ENCODE measurements at regions not wholly inside any gene's neighbourhood (a gene's known extent, or its start where the extent isn't known, plus 50 kb on each side); places are given as distances from the start of the nearest gene placed in this dataset.

DNA sequence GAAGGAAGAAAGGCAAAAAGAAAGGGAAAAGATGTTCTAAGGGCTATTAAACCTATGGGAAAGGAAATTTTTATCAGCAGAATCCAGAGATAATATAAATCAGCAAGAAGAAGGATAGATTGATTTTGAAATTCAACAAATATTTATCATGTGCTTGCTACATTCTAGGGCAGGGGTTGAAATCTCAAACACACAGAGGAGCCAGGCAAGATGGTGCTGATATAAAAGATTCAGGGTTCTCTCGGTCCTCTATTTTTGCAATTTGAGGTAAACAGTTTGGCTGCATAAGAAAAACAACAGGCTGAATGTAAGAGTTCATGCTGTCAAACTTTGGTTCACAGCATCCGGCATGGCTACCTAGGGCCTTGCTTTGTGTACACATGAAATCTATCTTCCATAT is 109.6 kb upstream of the BMP2 start:
- no peak for DNase-seq

GRCh38 chr20:6657111-6657510 is 110.4 kb upstream of the BMP2 start:
- no peak for DNase-seq

- DNase-seq, result peak; percentile 1
These were observed 112.8 kb upstream of the BMP2 start for GRCh38 chr20:6654513-6655252.

DNA sequence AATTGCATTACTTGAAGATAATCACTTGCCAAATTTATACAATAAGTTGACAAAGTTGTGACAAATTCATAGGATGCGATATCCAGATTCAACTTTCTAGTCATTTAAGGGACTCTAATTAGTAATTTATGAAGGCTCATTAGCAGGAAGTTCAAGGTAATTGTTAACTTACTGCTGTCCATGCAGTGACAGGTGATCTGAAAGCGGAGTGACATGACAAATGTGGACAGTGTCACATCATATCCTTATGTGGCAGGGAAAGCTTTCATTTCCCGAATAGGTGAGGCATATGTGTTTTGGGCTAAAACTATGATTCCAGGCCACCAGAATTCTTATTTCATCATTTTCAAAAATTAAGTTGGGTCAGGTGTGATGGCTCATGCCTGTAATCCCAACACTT is 115.9 kb upstream of the BMP2 start:
- no peak for DNase-seq

GRCh38 chr20:6651016-6651415 is 116.5 kb upstream of the BMP2 start:
- DNase-seq, result no peak

- no peak for DNase-seq
These were observed 121.4 kb upstream of the BMP2 start for GRCh38 chr20:6646021-6646636.

DNA sequence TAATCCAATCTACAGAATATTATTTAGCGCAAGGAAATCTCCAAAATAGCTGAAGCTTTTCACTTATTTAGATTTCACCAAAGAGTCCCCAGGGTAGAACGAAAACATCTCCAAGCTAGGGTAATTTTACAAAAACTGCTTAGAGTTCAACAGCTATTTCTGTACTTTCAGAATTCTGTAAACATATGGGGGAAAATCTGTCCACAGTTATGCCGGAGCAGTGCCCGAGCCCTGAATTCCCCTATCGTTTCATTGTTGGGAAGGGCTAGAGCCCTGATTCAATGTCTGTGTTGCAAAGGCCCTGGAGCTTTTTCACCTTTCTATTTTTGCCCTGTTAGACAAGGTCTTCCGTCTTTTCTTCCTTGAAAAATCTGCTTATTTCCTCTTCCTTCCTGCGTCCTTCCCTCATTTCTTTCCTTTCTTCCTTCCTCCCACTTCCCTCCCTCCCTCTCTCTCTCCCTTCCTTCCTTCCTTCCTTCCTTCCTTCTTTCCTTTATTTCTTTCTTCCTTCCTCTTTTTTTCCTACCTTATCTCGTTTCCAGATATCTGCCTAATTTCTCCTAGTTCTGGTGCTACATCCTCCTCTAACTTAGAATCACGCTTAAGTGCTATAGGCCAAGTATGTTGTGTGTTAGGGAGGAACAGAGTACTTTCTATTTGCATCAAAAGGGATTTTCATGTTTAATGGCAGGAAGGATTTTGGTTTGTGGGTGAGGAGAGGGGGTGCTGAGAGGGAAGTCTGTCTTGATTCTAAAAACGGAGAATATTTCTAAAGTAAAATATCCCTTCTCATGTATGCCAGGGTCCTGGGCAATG is 122.5 kb upstream of the BMP2 start:
- no peak for DNase-seq

- DNase-seq, result no peak
These were observed 126.5 kb upstream of the BMP2 start for GRCh38 chr20:6641012-6641411.

- DNase-seq, result no peak
These were observed 130.3 kb upstream of the BMP2 start for GRCh38 chr20:6637160-6637579.

GRCh38 chr20:6636209-6637159 is 131.0 kb upstream of the BMP2 start:
- DNase-seq, result peak; percentile 5

GRCh38 chr20:6635034-6635736 is 132.3 kb upstream of the BMP2 start:
- DNase-seq, result no peak

- DNase-seq, result no peak
These were observed 135.3 kb upstream of the BMP2 start for GRCh38 chr20:6632187-6632586.

GRCh38 chr20:6630514-6630913 is 137.0 kb upstream of the BMP2 start:
- DNase-seq, result no peak

GRCh38 chr20:6629564-6629963 is 137.9 kb upstream of the BMP2 start:
- no peak for DNase-seq

GRCh38 chr20:6626805-6627204 is 140.7 kb upstream of the BMP2 start:
- DNase-seq, result no peak

DNA sequence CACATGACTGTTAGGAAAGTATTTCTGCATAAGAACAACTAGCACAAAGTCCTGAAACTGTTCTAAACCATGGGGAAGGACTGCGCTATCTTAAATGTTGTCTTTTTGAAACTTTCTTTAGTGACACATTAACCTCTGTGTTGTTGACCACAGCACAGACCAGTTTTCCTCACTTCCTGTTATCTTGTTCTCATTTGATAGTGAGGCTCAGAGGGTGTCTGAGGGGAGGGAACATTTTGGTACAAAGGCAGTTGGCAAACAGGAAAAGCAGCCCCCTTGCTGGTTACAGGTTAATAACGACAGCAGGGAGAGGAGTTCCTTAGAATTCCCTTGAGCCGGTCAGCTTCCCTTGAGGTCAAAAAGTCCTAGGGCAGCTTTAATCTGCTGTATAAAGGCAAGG is 143.5 kb upstream of the BMP2 start:
- DNase-seq, result no peak

DNA sequence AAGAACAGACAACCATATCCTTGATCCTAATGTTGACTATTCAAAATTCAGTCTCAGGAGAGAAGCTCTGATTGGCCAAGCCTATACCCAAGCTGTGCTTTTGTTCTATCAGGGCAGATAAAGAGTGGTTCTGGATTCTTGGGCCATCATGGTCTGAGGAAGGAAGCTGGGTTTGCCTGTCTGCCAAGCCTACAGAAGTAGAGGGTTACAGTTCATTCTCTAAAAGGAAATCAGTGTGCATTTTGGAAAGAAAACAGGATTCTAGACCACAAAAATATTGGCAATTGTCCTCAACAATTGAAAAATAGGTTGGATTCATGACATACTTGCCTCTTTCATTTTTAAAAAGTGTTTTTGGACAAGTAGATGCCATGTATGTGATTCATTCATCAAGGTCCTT is 145.4 kb upstream of the BMP2 start:
- DNase-seq, result no peak

DNA sequence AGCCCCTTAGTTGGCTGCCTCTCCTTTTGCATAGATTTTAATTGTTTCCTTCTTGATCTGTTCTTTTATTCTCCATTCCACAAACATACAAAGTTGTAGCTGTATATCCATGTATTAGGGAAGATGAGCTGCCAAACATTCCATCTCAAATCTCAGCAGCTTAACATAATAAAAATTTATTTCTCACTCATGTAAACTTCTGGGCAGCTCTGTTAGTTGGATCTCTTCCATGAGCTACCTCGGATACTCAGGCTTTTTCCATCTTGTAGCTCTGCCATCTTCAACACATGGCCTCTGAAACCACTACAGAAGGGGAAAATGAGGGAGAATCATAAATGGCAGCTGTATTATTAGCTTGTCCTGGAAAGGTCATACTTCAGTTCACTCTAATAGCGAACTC is 149.4 kb upstream of the BMP2 start:
- no peak for DNase-seq

DNA sequence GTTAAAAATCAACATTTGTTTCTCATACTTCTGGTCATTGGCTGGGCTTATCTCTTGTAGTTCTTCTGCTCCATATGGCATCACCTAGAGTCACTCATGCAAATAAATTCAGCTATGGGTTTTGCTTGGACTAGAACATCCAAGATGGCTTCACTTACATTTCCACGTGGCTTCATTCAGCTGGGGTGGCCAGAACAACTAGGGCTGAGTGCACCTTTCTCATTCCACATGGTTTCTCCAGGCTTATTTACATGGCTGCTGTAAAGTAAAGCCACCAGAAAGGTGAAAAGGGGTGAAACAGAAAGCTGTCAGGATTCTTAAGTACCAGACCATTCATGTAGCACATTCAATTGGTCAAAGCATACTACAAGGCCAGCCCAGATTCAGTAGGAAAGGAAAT is 151.1 kb upstream of the BMP2 start:
- no peak for DNase-seq

DNA sequence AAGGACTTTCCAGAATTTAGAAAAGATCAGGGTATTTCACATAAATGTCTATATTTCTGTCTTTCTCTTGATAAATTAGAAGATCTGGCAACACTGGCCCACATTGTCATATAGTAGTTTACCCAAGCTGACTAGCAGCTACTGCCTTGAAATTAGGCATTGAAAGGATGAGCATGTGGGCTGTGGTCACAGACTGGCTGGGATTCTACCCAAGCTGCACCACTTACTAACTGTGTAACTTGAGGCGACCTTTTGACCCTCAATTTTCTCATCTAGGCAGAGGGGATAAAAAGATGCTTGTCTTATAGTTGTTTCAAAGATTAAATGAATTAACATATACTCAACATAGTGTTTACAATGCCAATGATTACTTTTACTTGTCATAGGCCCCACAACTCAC is 152.7 kb upstream of the BMP2 start:
- no peak for DNase-seq

GRCh38 chr20:6613280-6613861 is 154.1 kb upstream of the BMP2 start:
- peak; percentile 14 for DNase-seq

DNA sequence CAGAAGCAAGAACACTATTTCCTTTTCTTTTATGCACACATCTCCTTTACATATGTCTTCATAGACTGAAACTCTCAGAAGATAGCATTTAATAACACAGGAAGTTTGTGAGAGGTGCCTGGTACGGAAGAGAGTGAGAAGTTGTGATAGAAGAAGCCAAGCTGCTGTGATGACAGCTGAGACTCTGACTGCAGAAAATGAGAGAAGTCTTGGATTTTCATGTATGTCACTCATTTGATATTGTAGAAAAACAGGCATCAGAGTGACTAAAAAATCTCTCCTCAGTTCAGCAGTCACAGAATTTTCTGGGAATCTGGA is 154.9 kb upstream of the BMP2 start:
- no peak for DNase-seq

Data from DMS79 treated with DMSO at 0.1 percent for 48 hours (cell line).